CD14-positive monocyte (primary cell): ENCODE measurements at regions not wholly inside any gene's neighbourhood (a gene's known extent, or its start where the extent isn't known, plus 50 kb on each side); places are given as distances from the start of the nearest gene placed in this dataset.
A peak's percentile ranks its signal among the peaks of the same experiment; 100 is the strongest.

ENCODE experiments used
- DNase-seq, 3 donors: peaks; one replicate each; pipeline ENCODE4 v3.0.0-alpha.2; 2011 to 2022
- H2AFZ ChIP-seq: 2 replicates; pipeline ENCODE4 v1.6.0; 2012; ENCODE audit warnings: mild to moderate bottlenecking, low read depth, low read length, inconsistent platforms; ENCODE audit not compliant: insufficient read depth, poor library complexity, severe bottlenecking
- H3K27ac ChIP-seq, 2 donors: 1 replicate in 1 of 2; 2 replicates in 1 of 2; pipeline ENCODE4 v1.5.1; 2012 to 2013; ENCODE audit warnings: low read length in 2 of 2, control low read depth in 1 of 2, inconsistent platforms in 1 of 2, low read depth in 1 of 2, mild to moderate bottlenecking in 1 of 2
- H3K27me3 ChIP-seq, 2 donors: one replicate each; pipeline versions ENCODE4 v1.6.0 to v1.6.1; 2011 to 2013; ENCODE audit warnings: low read length in 2 of 2; ENCODE audit not compliant: control insufficient read depth in 2 of 2, insufficient read depth in 2 of 2
- H3K36me3 ChIP-seq, 2 donors: replicated peaks in 1 of 2; 1 replicate in 1 of 2; 2 replicates in 1 of 2; pipeline versions ENCODE4 v1.5.1 to v1.6.1; 2012 to 2013; ENCODE audit warnings: low read length in 2 of 2, control low read depth in 1 of 2, inconsistent platforms in 1 of 2, mild to moderate bottlenecking in 1 of 2; ENCODE audit not compliant: insufficient read depth in 2 of 2, control insufficient read depth in 1 of 2
- H3K4me1 ChIP-seq, 2 donors: 1 replicate in 1 of 2; 2 replicates in 1 of 2; pipeline versions ENCODE4 v1.5.1 to v1.6.1; 2012 to 2013; ENCODE audit warnings: low read length in 2 of 2, control low read depth in 1 of 2, inconsistent platforms in 1 of 2, mild to moderate bottlenecking in 1 of 2, moderate library complexity in 1 of 2; ENCODE audit not compliant: insufficient read depth in 2 of 2, control insufficient read depth in 1 of 2
- H3K4me2 ChIP-seq: replicated peaks from 2 replicates; pipeline ENCODE3; 2012; ENCODE audit warnings: low read length, moderate library complexity, mild to moderate bottlenecking; ENCODE audit not compliant: poor library complexity, severe bottlenecking; ENCODE audit errors: extremely low read depth
- H3K4me3 ChIP-seq, 3 experiments: fragments of 200-600 bp in 1 of 3; sonication (generic) in 1 of 3; replicated peaks in 1 of 3; 1 replicate in 2 of 3; 2 replicates in 1 of 3; pipeline ENCODE4 v1.5.1; 2011 to 2013; ENCODE audit warnings: low read length in 3 of 3, mild to moderate bottlenecking in 3 of 3, control low read depth in 2 of 3, low read depth in 2 of 3, inconsistent platforms in 1 of 3, moderate library complexity in 1 of 3
- H3K79me2 ChIP-seq: 2 replicates; pipeline ENCODE4 v1.6.0; 2012; ENCODE audit warnings: mild to moderate bottlenecking, control low read depth, inconsistent platforms, low read length, moderate library complexity; ENCODE audit not compliant: insufficient read depth
- H3K9ac ChIP-seq: 2 replicates; pipeline ENCODE4 v1.6.0; 2017; ENCODE audit warnings: low read length, mild to moderate bottlenecking; ENCODE audit not compliant: insufficient read depth, poor library complexity, severe bottlenecking
- H3K9me3 ChIP-seq, 2 donors: replicated peaks in 1 of 2; 1 replicate in 1 of 2; 2 replicates in 1 of 2; pipeline versions ENCODE4 v1.5.1 to v1.6.1; 2012 to 2013; ENCODE audit warnings: low read length in 2 of 2, control low read depth in 1 of 2; ENCODE audit not compliant: control insufficient read depth in 1 of 2, insufficient read depth in 1 of 2
- H4K20me1 ChIP-seq: 2 replicates; pipeline ENCODE4 v1.6.0; 2012; ENCODE audit warnings: mild to moderate bottlenecking, low read length, control low read depth, moderate library complexity; ENCODE audit not compliant: insufficient read depth
- H3K27ac Mint-ChIP-seq, 7 donors: one replicate each; pipeline ENCODE4 v1.8.0; 2020; ENCODE audit warnings: mild to moderate bottlenecking in 7 of 7, mixed read lengths in 7 of 7, moderate library complexity in 6 of 7, inconsistent platforms in 2 of 7
- H3K27me3 Mint-ChIP-seq, 3 donors: one replicate each; pipeline ENCODE4 v1.8.0; 2021 to 2022; ENCODE audit warnings: low read depth in 3 of 3, mild to moderate bottlenecking in 3 of 3, mixed read lengths in 3 of 3, moderate library complexity in 3 of 3, inconsistent platforms in 1 of 3
- H3K36me3 Mint-ChIP-seq, 2 donors: one replicate each; pipeline ENCODE4 v1.8.0; 2020; ENCODE audit warnings: mixed read lengths in 2 of 2, inconsistent platforms in 1 of 2, mild to moderate bottlenecking in 1 of 2
- H3K4me1 Mint-ChIP-seq: one replicate; pipeline ENCODE4 v1.8.0; 2020; ENCODE audit warnings: mild to moderate bottlenecking, mixed read lengths
- H3K4me3 Mint-ChIP-seq, 2 donors: one replicate each; pipeline ENCODE4 v1.8.0; 2020; ENCODE audit warnings: mild to moderate bottlenecking in 2 of 2, mixed read lengths in 2 of 2, moderate library complexity in 1 of 2
- H3K9me3 Mint-ChIP-seq, 7 donors: one replicate each; pipeline ENCODE4 v1.8.0; 2020 to 2022; ENCODE audit warnings: mixed read lengths in 7 of 7, mild to moderate bottlenecking in 6 of 7, moderate library complexity in 6 of 7, inconsistent platforms in 2 of 7
- WGBS: methylation state at CpG from one replicate; pipeline ENCODE4 v1.1.5; 2013; ENCODE audit warnings: missing lambda C conversion rate; ENCODE audit not compliant: insufficient coverage; 5-methylcytosine and 5-hydroxymethylcytosine counted together
- intact Hi-C, 2 donors: fragments of 100-400 bp; cut with micrococcal nuclease; formaldehyde crosslinking; loops; one replicate each; pipeline versions ENCODE4 v1.15.0 to v1.15.1; 2023
- TF ChIP-seq, protein P1 (sequence below): fragments of 200-600 bp; IDR thresholded peaks from one replicate; pipeline ENCODE4 v1.8.0; 2022; ENCODE audit warnings: antibody characterized with exemption, mild to moderate bottlenecking

DNA sequence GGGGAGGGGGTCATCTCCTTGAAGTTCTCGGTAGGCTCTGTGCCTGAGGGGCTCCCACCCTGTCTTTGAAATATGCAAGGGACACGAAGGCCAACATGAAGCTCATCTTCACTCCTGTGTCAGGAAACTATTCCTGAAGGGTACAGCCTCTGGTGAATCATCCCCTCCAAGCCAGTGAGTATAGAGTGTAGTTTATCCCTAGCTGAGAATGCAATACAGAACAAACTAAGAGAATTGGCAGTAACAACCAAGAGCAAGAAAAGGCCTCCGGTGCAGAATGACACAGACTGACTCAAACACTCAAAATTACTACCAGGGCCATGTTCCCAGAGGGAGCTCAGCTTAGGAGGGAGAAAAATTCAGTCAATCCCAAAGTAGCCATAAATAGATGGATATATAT lies 413.3 kb downstream of the BCL11A start:
- H3K36me3 Mint-ChIP-seq: no peaks in the 10 kb centered on the region
- Histone ChIP-seq H3K79me2 (no peaks in the 10 kb centered on the region), H3K9ac (no peak overlapping the region), H3K27me3 (no peaks in the 10 kb centered on the region), H2AFZ (no peak overlapping the region), H3K4me2 (no peak overlapping the region), H3K27ac (no peak overlapping the region), H3K4me3 (no peak overlapping the region), H3K9me3 (peaks cover 0 to 19% of the 10 kb centered on the region in 2 donors), H4K20me1 (no peaks in the 10 kb centered on the region), H3K4me1 (no peaks in the 10 kb centered on the region), H3K36me3 (no peaks in the 10 kb centered on the region)
- H3K4me1 Mint-ChIP-seq: no peaks in the 10 kb centered on the region
- TF ChIP-seq, protein P1, sequence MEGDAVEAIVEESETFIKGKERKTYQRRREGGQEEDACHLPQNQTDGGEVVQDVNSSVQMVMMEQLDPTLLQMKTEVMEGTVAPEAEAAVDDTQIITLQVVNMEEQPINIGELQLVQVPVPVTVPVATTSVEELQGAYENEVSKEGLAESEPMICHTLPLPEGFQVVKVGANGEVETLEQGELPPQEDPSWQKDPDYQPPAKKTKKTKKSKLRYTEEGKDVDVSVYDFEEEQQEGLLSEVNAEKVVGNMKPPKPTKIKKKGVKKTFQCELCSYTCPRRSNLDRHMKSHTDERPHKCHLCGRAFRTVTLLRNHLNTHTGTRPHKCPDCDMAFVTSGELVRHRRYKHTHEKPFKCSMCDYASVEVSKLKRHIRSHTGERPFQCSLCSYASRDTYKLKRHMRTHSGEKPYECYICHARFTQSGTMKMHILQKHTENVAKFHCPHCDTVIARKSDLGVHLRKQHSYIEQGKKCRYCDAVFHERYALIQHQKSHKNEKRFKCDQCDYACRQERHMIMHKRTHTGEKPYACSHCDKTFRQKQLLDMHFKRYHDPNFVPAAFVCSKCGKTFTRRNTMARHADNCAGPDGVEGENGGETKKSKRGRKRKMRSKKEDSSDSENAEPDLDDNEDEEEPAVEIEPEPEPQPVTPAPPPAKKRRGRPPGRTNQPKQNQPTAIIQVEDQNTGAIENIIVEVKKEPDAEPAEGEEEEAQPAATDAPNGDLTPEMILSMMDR: no peak
- H3K27me3 Mint-ChIP-seq: no peaks in the 10 kb centered on the region
- no peak overlapping the region for H3K4me3 Mint-ChIP-seq
- peaks cover 13 to 21% (median 14%) of the 10 kb centered on the region in 7 donors for H3K9me3 Mint-ChIP-seq
- DNase-seq: no peak
- H3K27ac Mint-ChIP-seq: peak overlapping the region in 1 of 7 donors; percentile 54
- WGBS: no CpG with 5 or more reads among the region's 3 CpGs
- intact Hi-C loops: no loop called here

DNA sequence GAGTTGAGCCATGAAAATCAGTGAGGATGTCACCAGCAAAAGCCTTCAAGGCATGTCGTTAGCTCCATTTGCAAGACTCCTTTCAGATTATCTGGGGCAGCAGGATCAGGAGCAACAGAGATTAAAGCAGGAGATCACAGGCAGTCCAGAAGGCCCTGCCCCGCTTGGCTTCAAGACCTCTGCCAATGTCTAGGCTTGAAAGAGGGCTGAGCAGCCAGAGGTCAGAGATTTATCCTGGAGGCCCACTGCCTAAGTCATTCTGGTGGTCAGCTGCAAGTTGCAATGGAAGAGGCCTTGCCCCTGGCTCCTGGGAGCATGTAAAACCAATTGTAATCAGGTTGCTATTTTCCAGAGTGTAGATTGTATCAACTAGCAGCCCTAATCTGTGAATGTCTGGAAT lies 416.5 kb downstream of the BCL11A start:
- Mint-ChIP-seq H3K4me1 (no peaks in the 10 kb centered on the region), H3K4me3 (no peak overlapping the region), H3K27me3 (no peaks in the 10 kb centered on the region), H3K9me3 (peaks cover 14 to 31% (median 23%) of the 10 kb centered on the region in 7 donors), H3K27ac (no peak overlapping the region), H3K36me3 (no peaks in the 10 kb centered on the region)
- Histone ChIP-seq H3K27ac (no peak overlapping the region), H2AFZ (no peak overlapping the region), H3K4me1 (no peaks in the 10 kb centered on the region), H3K9ac (no peak overlapping the region), H3K79me2 (no peaks in the 10 kb centered on the region), H3K27me3 (no peaks in the 10 kb centered on the region), H3K4me2 (no peak overlapping the region), H3K36me3 (no peaks in the 10 kb centered on the region), H3K9me3 (peaks cover 0 to 21% of the 10 kb centered on the region in 2 donors), H4K20me1 (no peaks in the 10 kb centered on the region), H3K4me3 (no peak overlapping the region)
- intact Hi-C loops: no loop called here
- TF ChIP-seq, protein P1: no peak
- no peak for DNase-seq
- 86% methylated on average over 2 of the region's 2 CpGs for WGBS
